ENCODE measurements at regions not wholly inside any gene's neighbourhood (a gene's known extent, or its start where the extent isn't known, plus 50 kb on each side); places are given as distances from the start of the nearest gene placed in this dataset.

DNA sequence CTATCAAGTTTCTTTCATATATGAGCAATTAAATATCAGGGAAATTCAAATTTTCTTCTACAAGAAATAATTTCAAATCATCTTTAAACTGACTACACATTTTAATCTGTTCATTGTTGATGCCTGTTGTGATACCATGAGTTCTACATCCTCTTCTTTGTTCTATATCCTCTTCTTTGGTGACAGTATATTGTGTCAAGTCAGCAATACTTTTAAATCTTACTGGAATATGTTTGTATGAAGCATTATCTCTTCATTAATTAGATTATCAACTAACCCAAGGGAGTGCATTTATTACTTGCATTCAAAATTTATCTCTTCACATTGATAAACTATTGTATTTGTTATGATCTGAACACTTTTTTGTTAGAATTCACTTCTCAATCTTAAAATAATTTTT, 275.0 kb upstream of the INTU start:
- no peak for DNase-seq
- H3K4me1 ChIP-seq, result no peaks in the 10 kb centered on the region
- in situ Hi-C loops (cut with MboI; ENCODE audit: low sequenced_read_pairs in 4 of 4), result no loop called here
- H3K9me3 ChIP-seq, result no peaks in the 10 kb centered on the region
- no peak for ATAC-seq
- H3K36me3 ChIP-seq, result no peaks in the 10 kb centered on the region
- TF ChIP-seq POLR2A (IDR thresholded peaks at IDR 0.05), result no peak
- TF ChIP-seq, protein P1, sequence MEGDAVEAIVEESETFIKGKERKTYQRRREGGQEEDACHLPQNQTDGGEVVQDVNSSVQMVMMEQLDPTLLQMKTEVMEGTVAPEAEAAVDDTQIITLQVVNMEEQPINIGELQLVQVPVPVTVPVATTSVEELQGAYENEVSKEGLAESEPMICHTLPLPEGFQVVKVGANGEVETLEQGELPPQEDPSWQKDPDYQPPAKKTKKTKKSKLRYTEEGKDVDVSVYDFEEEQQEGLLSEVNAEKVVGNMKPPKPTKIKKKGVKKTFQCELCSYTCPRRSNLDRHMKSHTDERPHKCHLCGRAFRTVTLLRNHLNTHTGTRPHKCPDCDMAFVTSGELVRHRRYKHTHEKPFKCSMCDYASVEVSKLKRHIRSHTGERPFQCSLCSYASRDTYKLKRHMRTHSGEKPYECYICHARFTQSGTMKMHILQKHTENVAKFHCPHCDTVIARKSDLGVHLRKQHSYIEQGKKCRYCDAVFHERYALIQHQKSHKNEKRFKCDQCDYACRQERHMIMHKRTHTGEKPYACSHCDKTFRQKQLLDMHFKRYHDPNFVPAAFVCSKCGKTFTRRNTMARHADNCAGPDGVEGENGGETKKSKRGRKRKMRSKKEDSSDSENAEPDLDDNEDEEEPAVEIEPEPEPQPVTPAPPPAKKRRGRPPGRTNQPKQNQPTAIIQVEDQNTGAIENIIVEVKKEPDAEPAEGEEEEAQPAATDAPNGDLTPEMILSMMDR (IDR thresholded peaks at IDR 0.05 in 4 of 5, conservative IDR thresholded peaks at IDR 0.05 in 1 of 5), result no peak
- H3K27me3 ChIP-seq, result no peaks in the 10 kb centered on the region
- no peak overlapping the region for H3K4me3 ChIP-seq
- intact Hi-C loops (cut with DNase I; ENCODE audit: low total_unique reads), result no loop called here
- H3K27ac ChIP-seq, result no peak overlapping the region

DNA sequence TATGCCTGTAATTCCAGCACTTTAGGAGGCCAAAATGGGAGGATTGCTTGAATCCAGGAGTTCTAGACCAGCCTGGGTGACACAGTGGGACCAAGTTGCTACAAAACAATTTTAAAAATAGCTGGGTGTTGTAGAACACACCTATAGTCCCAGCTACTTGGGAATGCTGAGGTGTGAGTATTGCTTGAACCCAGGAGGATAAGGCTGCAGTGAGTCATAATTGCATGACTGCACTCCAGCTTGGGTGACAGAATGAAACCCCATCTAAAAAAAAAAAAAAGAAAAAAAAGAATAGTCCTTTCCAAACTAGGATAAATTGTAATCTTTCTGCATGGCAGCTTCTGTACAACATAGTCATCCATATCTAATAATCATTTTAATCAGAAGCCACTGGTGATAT, 270.1 kb upstream of the INTU start:
- TF ChIP-seq POLR2A (IDR thresholded peaks at IDR 0.05), result no peak
- TF ChIP-seq, protein P1 (IDR thresholded peaks at IDR 0.05 in 4 of 5, conservative IDR thresholded peaks at IDR 0.05 in 1 of 5), result no peak
- Histone ChIP-seq H3K27ac (no peak overlapping the region), H3K4me3 (no peak overlapping the region), H3K36me3 (no peaks in the 10 kb centered on the region), H3K4me1 (no peaks in the 10 kb centered on the region), H3K27me3 (no peaks in the 10 kb centered on the region), H3K9me3 (no peaks in the 10 kb centered on the region)
- DNase-seq (no peak), ATAC-seq (no peak)
- intact Hi-C loops (cut with DNase I; ENCODE audit: low total_unique reads), result no loop called here
- in situ Hi-C loops (cut with MboI; ENCODE audit: low sequenced_read_pairs in 4 of 4), result no loop called here

DNA sequence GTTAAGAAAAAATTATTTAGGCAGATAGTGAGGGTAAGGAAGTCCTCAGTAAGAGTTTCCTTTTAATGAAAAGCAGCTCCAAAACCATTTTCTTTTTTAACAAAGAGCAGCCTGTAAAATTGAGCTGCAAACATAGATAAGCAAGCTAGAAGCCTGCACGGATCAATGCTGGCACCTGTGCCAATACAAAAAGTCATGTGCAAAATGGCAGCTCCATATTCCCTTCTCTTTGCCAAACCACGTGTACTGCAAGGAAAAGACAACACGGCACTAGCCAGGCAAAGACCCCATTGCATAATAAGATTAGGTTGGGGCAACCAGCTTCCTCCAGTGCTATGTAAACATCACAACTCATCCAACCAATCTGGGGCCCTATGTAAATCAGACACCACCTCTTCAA, 268.4 kb upstream of the INTU start:
- intact Hi-C loops (cut with DNase I; ENCODE audit: low total_unique reads) (no loop called here), in situ Hi-C loops (cut with MboI; ENCODE audit: low sequenced_read_pairs in 4 of 4) (no loop called here)
- Histone ChIP-seq H3K27me3 (no peaks in the 10 kb centered on the region), H3K4me1 (no peaks in the 10 kb centered on the region), H3K4me3 (no peak overlapping the region), H3K36me3 (no peaks in the 10 kb centered on the region), H3K27ac (no peak overlapping the region), H3K9me3 (no peaks in the 10 kb centered on the region)
- DNase-seq (no peak), ATAC-seq (no peak)
- TF ChIP-seq, protein P1 (IDR thresholded peaks at IDR 0.05 in 4 of 5, conservative IDR thresholded peaks at IDR 0.05 in 1 of 5), result no peak
- no peak for TF ChIP-seq POLR2A (IDR thresholded peaks at IDR 0.05)

DNA sequence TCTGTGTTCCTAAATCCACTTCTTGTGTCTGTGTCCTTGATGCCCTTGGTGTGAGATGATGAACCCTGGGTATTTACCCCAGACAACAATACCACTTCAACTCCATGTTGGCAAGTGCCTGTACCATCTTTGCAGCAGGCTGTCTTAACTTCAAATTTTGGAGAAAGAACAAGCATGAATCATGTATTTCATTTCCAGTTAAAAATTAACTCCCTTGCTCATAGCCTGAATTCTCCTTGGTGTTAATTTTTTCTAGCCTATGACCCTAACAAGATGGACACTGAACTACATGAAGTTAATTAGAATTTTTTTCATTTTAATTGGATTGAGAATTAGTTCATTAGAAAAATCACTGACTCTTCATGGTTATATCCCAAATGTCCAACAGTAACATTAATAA, 267.8 kb upstream of the INTU start:
- DNase-seq, result no peak
- in situ Hi-C loops (cut with MboI; ENCODE audit: low sequenced_read_pairs in 4 of 4), result no loop called here
- intact Hi-C loops (cut with DNase I; ENCODE audit: low total_unique reads), result no loop called here

DNA sequence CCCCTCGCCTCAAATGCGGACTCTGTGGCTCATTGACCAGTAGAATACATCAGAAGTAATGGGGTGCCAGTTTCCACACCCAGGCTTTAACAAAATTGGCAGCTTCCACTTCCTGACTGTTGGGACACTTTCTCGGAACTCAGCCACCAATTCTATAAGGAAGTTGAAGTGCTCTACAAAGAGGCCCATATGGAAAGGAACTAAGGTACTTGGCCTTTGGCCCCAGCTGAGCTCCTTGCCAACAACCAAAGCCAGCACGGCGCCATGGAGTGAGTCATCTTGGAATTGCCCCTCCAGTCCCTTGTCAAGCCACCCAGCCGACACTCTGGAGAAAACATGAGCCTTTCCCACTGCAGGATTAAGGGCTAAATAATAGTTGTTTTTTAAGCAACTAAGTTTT, 262.2 kb upstream of the INTU start:
- Histone ChIP-seq H3K27me3 (no peaks in the 10 kb centered on the region), H3K4me3 (no peak overlapping the region), H3K27ac (no peak overlapping the region), H3K36me3 (no peaks in the 10 kb centered on the region), H3K4me1 (no peaks in the 10 kb centered on the region), H3K9me3 (no peaks in the 10 kb centered on the region)
- intact Hi-C loops (cut with DNase I; ENCODE audit: low total_unique reads) (no loop called here), in situ Hi-C loops (cut with MboI; ENCODE audit: low sequenced_read_pairs in 4 of 4) (no loop called here)
- no peak for TF ChIP-seq POLR2A (IDR thresholded peaks at IDR 0.05)
- TF ChIP-seq, protein P1 (IDR thresholded peaks at IDR 0.05 in 4 of 5, conservative IDR thresholded peaks at IDR 0.05 in 1 of 5), result no peak
- ATAC-seq (peak; percentile 30 to 33), DNase-seq (no peak)

More for the DNA sequence above, 267.8 kb upstream of the INTU start:
- H3K27ac ChIP-seq, result no peak overlapping the region
- ATAC-seq, result no peak
- TF ChIP-seq, protein P1 (IDR thresholded peaks at IDR 0.05 in 4 of 5, conservative IDR thresholded peaks at IDR 0.05 in 1 of 5), result no peak
- no peak for TF ChIP-seq POLR2A (IDR thresholded peaks at IDR 0.05)
- no peaks in the 10 kb centered on the region for H3K4me1 ChIP-seq
- no peak overlapping the region for H3K4me3 ChIP-seq
- no peaks in the 10 kb centered on the region for H3K27me3 ChIP-seq
- H3K36me3 ChIP-seq, result no peaks in the 10 kb centered on the region
- no peaks in the 10 kb centered on the region for H3K9me3 ChIP-seq
